Activated T-cell treated with anti-CD3 and anti-CD28 coated beads for 24 hours (primary cell): ENCODE measurements at regions not wholly inside any gene's neighbourhood (a gene's known extent, or its start where the extent isn't known, plus 50 kb on each side); places are given as distances from the start of the nearest gene placed in this dataset.
"Not testable (repeated sequence)": the region's sequence is repeated elsewhere in the genome, so short reads cannot be mapped to it uniquely, and the experiment has no call there.

Experiments
- DNase-seq: peaks from one replicate; pipeline ENCODE4 v3.0.0-alpha.2; 2020; ENCODE audit warnings: low read depth

DNA sequence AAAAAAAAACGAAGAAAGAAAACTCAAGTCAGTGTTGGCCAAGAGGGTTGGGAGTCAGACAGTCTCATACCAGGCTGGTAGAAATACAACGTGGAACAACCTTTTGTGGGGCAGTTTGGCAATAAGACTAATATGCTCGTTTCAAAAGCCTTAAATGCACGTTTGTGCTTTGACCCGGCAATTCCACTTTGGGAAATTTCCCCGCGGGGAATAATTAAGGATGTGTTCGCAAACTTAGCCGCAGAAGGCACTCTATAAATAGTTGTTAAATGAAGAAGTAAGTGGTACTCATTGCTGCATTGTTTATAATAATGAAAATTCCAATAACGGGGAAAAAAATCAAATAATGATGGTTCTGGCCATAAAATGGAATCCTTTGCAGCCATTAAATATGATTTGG lies 664.8 kb upstream of the EEF2KMT start:
- DNase-seq = no peak

DNA sequence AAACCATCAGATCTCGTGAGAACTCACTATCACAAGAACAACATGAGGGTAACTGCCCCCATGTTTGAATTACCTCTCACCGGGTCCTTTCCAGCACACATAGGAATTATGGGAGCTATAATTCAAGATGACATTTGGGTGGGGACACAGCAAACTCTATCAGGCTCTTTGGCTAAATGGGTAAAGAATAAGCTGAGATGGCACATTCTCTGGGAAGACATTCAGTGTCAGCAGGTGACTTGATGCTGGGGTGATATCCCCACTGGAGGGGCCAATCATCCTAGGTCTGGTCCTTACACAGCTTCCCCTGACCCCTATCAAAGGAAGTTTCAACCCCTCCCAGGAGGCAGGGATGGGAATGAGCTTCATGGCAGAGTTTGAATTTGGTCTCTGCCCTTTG lies 664.0 kb upstream of the EEF2KMT start:
- no peak for DNase-seq

DNA sequence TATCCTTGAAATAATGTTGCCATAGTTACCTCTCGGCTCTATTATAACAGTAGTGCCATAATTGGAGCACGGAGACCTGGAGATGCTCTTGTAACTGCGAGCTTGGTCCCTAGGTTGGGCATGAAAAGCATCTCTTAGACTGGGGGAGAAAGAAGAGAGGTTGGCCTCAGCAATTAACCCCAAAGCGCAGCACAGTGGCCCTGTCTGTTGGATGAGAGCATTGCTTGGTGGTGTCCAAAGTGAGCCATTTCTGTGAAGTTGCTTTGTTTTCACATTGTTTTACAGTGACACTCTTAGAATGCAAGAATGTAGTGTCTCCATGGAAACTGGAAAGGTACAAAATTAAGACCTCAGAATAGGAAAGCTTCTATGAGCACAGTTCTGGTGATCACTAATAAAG lies 660.7 kb upstream of the EEF2KMT start:
- DNase-seq = no peak

DNA sequence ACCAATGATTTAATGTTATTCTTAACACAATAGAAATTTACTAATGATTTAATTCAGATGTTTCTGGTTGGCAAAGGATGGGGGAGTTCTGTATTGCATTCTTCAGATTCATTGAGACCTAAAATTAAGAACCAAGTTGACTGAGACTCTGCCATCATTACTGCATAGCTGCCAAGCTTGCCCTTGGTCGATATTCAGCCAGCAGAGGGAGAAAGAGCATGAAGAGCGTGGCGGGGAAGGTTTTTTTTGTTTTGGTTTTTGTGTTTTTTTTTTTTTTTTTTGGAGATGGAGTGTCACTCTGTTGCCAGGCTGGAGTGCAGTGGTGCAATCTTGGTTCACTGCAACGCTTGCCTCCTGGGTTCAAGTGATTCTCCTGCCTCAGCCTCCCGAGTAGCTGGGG lies 659.4 kb upstream of the EEF2KMT start:
- DNase-seq = no peak

DNA sequence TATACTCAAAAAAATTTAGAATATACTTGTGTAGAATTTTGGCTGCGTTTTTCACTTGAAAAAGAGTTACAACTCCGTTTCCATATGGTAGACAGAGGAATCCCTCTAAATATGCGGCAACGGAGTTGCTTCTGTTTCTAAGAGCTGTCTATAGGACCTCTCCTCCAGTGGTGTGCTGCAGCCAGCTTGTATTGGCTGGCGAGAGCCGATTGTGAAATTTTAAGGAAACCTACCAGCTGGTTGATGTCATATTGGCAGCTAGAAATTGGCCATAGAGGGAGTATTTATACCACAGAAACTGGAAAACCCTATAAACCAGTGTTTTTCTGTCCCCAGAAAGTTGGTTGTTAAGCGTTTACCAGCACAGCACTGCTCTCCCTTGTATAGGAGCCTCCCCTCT lies 655.8 kb upstream of the EEF2KMT start:
- no peak for DNase-seq

DNA sequence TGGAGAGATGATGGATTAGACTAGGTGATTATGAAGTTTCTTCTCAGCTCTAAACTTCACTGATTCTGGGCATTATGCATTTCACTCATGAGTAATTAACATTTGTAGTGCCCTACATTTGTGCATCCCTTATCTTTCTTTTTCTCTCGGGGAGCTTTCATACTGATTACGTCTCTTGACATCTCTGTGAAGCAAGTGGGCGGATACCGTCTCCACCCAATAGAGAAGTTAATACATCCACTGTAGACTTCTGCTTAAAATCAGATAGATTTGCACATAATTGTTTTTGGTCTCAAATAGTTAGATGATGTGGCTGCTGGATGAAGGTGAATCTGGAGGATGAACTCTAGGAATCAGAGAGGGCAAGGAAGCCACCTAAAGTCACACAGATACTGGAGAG lies 653.6 kb upstream of the EEF2KMT start:
- DNase-seq = no peak

DNA sequence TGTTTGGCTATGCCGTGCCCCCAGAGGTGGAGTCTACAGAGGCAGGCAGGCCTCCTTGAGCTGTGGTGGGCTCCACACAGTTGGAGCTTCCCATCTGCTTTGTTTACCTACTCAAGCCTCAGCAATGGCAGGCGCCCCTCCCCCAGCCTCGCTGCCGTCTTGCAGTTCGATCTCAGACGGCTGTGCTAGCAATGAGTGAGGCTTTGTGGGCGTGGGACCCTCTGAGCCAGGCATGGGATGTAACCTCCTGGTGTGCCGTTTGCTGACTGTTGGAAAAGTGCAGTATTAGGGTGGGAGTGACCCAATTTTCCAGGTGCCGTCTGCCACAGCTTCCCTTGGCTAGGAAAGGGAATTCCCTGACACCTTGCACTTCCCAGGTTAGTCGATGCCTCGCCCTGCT lies 652.8 kb upstream of the EEF2KMT start:
- DNase-seq = not testable (repeated sequence)

DNA sequence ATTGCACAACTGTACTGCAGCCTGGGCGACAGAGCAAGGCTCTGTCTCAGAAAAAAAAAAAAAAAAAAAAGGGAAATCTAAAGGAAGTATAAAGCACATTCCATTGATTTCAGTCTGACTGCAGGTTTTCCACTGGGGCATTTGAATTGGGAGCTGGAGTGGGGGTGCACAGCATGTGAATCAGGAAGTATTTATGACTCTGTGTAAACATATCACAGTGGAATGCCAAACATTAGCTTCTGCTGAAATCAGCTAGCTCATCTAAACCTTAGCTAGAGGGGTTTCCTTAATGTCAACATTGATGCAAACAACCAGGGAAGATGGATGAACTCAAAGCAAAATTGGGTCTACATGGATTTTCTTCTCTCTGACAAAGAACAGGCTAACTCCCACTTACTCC lies 641.0 kb upstream of the EEF2KMT start:
- DNase-seq = no peak

DNA sequence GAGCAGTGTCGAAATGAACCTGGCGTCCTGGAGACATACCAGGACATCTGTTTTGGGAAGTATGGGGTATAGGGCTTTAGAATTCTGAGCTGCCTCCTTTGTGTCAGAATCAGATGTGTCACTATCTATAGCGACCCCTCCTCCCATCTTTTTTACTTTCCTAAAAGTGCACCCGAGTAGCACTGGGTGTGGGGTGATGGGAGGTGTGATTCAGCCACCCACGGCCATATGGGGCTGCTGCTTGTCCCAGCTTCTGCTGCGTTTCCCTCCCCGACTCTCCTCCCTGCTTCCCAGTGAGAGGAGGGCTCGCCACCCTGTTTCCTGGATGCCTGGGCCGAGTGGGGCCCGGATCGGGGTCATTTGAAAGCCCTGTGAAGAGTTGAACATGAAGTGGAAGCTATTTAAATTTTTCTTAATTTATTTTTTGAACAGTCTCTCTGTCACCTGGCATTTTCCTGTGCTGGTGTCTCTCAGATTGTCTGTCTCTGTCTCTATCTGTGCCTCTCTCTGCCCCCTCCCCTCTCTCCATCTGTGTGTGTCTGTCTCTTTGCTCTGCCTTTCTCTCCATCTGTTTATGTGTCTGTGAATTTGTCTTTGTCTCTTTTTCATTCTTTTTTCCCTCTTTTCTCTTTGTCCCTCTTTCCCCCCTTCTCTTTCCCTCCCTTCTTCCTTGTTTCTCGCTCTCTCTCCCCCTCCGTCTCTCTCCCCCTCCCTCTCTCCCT lies 638.8 kb upstream of the EEF2KMT start:
- no peak for DNase-seq

DNA sequence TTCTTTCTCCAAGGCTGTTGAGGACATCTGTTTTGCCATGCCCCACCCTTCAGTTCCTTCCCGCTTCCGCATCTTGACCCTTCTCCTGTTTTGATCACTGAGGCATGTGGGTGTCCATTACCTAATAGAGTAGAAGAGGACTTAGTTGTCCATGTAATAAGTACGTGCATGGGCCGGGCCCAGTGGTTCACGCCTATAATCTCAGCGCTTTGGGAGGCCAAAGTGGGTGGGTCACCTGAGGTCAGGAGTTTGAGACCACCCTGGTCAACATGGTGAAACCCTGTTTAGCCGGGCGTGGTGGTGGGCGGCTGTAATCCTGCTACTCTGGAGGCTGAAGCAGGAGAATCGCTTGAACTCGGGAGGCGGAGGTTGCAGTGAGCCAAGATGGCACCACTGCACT lies 637.8 kb upstream of the EEF2KMT start:
- no peak for DNase-seq

DNA sequence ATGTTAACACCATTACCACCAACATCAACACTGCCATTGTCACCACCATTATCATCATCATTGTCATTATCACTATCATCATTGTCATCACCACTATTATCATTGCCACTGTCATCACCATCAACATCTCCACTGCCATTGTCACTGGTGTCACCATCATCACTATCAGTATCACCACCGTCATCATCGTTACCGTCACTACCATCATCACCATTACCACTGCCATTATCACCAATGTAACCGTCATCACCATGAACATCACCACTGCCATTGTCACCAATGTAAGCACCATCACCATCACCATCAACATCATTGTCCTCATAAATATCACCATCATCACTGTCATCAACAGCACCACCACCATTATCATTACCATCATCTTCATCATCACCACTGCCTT lies 633.2 kb upstream of the EEF2KMT start:
- DNase-seq = no peak

DNA sequence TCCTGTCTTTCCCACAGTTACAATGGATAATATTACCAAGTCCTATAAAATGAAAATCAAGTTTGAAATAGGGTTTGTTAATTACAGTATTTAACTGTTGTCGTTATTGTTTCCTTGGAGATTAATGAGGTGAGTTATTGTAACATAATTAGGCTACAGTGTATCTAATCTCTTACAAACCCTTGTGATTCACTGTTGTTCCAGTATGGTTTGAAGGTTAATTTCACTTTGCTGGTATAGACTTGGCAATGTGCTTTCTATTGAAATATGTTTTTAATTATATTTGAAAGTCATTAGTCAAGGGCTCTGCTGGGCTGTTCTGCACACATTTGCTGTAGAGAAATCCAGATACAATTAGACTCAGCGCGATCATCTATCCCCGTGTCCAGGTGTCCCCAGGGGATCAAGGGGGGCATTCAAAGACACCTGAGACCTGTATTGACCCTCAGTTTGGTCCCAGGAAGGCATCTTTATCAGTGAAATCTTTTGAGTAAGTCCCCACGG lies 624.6 kb upstream of the EEF2KMT start:
- no peak for DNase-seq

DNA sequence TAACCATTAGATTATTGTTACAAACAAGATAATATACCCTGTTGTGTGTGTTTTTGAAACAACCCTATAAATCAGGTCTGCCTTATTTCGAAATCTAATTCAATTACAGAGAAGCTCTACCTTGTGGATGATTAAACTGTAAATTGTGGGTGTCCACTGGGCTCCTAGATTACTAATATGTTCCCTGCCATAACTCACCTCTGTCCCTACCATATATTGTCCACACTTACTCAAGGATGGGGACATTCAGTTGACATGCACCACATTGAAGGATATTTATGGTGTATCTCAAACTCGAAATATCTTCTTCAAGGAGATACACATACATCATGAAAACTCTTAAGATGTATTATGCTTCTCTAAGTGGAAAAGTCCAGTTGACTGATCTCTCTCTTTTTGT lies 617.6 kb upstream of the EEF2KMT start:
- DNase-seq = no peak

DNA sequence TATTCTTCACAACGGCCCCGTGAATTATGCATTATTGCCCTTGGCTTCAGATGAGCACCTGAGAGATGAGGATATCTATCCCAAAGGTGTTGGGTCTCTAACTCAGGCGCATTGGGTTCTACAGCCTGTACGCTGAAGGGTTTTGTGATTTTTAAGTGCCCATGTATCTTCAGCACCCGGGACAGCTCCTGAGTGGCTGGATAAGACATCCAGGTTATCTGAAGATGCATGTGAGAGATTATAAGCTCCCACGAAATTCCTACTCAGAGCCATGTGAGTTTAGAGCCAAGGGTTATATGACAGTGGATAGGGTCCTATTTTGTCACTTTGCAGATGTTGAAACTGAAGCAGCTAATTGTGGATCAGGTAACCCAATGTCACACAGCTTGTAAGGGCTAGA lies 612.3 kb upstream of the EEF2KMT start:
- no peak for DNase-seq

DNA sequence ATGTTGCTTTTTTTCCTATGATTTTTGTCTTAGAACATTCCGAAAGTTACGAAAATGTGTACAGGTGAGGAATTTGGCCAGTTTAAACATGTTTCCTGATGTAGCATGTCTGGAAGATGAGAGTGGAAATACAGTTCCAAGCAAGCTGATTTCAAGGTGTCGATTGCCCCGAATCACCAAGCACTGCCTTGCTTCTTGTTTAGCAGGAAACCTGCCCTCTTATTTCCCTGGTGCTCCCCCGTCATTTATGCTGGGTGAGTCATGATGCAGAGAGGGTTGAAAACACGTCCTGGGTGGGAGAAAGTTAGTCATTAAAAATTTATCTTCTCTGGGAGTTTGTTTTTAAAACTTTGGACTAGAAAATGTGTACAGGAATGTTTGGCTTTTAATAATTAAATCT lies 608.6 kb upstream of the EEF2KMT start:
- DNase-seq = no peak

DNA sequence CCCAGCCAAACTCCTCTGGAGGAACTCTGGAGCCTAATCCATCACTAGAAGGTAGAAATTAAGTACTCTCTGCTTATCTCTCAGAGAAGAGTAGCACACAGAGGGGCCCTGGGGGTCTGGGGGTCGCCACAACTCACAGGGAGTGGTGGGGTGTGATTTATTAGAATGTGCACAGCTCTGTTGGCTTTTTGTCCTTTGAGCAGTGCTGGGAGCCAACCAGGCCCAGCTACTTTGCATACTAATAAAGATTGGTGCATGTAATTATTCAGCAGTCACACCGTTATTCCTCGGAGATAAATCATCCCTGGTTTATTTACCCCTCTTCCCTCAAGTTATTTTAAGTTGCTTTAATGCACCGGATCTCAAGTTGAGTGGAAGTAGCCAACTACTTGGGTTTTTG lies 606.7 kb upstream of the EEF2KMT start:
- DNase-seq = no peak

DNA sequence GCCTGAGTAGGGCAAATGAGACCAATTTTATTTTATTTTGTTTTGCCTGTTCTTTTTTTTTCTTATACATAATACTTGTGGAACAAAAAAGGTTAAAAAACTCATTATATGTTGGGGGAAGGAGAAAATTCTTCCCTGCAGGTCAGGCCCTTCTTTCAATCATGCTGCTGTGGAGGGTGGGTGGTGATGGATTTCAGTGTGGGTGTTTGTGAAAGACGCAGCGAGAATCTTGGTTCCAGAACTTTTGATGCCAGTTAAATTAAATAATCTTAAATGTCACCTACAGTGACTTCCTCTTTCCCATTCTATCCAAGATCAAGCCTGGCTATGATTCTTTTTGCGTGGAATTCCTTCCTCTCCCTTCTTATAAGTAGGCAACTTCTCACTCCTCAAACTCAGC lies 595.8 kb upstream of the EEF2KMT start:
- no peak for DNase-seq

DNA sequence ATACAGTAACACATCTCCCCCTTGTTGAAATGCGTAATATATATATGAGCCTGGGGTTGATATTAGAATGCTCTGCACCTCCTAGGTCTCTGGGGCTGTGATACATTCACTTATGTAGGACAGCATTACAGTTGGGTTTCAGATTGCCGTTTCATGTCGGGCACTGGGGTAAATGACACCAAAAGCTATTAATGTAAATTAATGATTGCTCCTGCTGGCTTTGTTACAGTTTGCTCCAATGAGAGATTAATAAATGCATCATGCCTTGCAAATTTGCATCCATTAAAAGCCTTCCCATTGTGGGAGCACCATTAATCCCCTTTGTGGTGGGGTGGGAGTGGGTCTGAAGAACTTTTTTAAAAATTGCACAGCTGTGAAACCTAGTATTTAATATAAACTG lies 584.4 kb upstream of the EEF2KMT start:
- no peak for DNase-seq

DNA sequence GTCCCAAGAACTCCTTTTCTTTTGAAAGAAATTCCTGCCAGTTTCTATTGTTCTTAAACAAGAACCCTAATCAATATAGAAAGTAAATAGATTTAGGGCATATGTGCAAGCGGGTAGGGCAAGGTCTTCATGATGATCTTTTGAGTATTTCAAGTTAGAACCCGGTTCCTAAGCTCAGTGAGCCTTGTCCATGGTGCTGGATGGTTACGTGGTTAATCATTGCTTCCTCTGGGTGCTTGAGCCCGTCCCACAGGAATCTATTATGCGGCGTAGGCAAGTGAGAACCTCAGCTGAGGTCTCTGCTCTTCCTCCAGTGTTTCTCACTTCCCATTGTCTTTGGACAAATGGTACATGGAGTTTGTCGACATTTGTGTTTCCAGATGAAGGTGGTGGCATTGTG lies 580.8 kb upstream of the EEF2KMT start:
- no peak for DNase-seq

DNA sequence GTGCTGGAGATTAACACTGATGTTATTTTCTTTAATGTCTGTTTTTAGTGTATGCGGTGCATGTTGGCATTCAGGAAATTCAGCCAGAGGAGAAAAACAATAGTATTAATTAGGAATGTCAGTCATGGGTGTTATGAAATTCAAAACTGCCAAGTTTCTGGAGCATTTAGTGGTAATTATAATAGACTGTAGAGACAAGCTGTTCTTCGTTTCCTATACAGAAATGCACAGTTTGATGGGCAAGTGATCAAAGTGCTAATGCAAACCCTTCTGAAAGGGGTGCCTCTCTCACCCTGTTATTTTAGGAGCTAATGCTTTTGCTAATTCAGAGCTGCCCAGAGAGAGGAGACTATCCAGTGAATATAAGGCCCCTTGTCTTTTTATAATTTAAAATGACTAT lies 573.8 kb upstream of the EEF2KMT start:
- no peak for DNase-seq

DNA sequence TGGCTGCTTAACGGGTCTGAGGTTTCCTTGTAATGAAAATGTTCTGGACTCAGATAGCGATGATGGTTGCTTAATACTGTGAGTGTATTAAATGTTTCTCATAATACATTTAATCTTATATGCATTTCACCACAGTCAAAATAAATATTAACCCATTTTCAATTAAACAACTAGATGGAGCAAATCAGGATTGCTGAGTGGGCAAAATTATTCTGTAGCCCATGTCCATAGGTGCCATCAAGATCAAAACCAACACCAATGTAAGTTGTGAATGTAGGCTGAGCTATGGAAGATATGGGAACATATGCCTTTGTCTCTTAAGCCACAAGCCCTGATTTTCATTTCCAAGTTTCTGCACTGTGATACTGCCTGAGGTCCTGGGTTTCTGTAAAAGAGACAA lies 572.6 kb upstream of the EEF2KMT start:
- DNase-seq = no peak

DNA sequence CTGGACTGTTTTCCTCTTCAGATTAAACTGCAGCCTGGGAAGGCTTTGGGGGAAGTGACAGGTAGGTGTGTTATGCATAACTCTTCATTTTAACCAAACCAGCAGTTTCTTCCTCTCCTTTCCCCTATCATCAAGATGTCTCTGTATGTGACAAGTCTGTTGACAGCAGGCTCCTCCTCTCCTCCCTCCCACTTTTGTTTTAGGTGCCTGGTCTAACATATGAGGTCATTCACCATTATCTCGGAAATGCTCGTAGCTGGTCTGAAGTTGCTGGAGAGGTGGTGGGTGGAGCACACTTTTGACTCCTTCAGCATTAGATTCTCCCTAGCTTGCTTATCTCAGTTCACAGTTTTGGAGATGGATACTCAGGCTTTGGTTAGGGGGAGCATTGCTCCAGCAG lies 571.0 kb upstream of the EEF2KMT start:
- no peak for DNase-seq

DNA sequence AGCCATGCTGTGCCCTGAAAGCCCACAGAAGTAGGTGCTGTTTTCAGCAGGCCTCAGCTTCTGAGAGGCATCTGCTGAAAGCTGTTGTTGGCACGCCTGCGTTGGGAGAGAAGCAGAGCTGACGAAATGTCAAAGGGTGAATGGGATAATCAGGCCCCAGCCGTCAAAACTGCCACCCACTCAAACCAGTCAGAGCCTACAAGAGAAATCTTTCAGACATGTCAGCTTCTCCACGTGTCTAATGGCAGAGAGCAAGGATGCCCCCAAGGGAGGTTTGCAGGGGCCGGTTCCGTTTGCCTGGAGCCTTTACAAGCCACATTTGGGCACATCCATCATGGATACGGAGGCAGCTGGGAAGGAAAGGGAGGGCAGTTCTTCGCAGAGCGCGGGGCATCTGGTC lies 568.2 kb upstream of the EEF2KMT start:
- DNase-seq = no peak

DNA sequence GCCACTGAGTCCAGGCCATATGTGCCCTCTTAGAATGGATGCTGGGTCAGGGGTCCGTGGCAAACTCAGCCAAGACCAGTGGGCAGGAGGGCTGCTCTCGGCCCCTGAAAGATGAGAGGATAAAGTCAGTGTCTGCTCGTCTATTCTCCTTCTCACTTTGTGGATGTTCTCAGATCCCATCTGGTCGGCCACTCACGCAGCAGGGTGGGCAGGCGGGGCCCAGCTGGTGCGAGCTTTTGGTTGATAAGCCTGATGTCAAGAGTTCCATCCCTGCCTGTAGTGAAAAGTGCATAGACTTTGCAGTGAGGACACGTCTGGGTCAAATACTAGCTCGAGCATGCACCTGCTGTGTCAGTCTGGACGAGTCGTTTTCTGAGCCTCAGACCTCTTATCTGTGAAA lies 556.2 kb upstream of the EEF2KMT start:
- DNase-seq = no peak

DNA sequence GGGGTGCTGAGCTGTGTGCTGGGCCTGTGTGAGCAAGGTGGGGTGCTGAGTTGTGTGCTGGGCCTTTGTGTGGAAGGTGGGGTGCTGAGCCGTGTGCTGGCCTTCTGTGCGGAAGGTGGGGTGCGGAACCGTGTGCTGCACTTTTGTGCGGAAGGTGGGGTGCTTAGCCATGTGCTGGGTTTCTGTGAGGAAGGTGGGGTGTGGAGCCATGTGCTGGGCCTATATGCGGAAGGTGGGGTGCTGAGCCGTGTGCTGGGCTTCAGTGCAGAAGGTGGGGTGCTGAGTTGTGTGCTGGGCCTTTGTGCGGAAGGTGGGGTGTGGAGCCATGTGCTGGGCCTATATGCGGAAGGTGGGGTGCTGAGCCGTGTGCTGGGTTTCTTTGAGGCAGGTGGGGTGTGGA lies 555.4 kb upstream of the EEF2KMT start:
- no peak for DNase-seq
